ENCODE measurements at regions not wholly inside any gene's neighbourhood (a gene's known extent, or its start where the extent isn't known, plus 50 kb on each side); places are given as distances from the start of the nearest gene placed in this dataset. TPM values are rescaled to one million over a fixed set of nuclear protein-coding genes. Genes with fewer than 3 reads are reported as not detected.

DNA sequence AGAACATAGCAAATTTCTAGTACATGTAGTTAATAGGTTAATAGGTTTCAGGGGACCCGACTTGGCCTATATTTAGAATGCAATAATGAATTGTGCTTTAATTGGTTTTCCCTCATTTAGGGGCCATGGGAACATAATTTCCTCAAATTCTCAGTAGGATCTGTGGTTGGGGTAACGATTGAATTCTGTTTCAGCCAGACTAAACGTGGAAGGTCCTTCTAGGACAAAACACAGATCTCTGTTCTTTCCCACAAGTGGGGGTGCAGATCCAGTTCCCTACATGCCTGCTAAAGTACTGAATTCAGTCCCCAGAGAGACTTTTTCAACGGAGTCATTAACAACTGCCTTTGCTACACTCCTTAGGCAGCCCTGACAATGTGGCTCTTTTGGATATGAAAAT lies 50.7 kb upstream of the AGBL1 start:
- H3K4me3 ChIP-seq (ENCODE audit: low read depth, low read length), result no peak overlapping the region
- TF ChIP-seq CTCF (IDR thresholded peaks at IDR 0.05; ENCODE audit: insufficient read depth, low read length), result no peak
- DNase-seq (ENCODE audit: low read depth), result no peak

Small RNAs in the stretch of these regions (small RNA-seq; reads per million reads assigned to genes)
- not detected for gene AC104229.1

All from fibroblast of the aortic adventitia (primary cell).